Calu3 (cell line): ENCODE measurements at regions not wholly inside any gene's neighbourhood (a gene's known extent, or its start where the extent isn't known, plus 50 kb on each side); places are given as distances from the start of the nearest gene placed in this dataset.

ENCODE experiments used
- BruUV-seq: library from RNA; stranded (reverse); fragments of 400-500 nt; replicated peaks from 2 replicates; lab custom pipeline; 2021; lab: Mats Ljungman, UMichigan
- CTCF ChIA-PET: fragments of 300-600 bp; sonication (Branson Sonifier 250); formaldehyde crosslinking; loops from one replicate; lab custom pipeline; 2022; ENCODE audit warnings: antibody characterized with exemption; lab: Charles Lee
- DNase-seq: peaks from one replicate; pipeline ENCODE4 v3.0.0; 2022
- H3K27ac Mint-ChIP-seq: one replicate; pipeline ENCODE4 v1.8.0; 2022; ENCODE audit warnings: mixed read lengths; ENCODE audit not compliant: unreplicated experiment
- H3K27me3 Mint-ChIP-seq: one replicate; pipeline ENCODE4 v1.8.0; 2022; ENCODE audit warnings: mixed read lengths; ENCODE audit not compliant: unreplicated experiment
- H3K36me3 Mint-ChIP-seq: one replicate; pipeline ENCODE4 v1.8.0; 2022; ENCODE audit warnings: mild to moderate bottlenecking, moderate library complexity, mixed read lengths; ENCODE audit not compliant: insufficient read depth, unreplicated experiment
- H3K4me1 Mint-ChIP-seq: one replicate; pipeline ENCODE4 v1.8.0; 2022; ENCODE audit warnings: mild to moderate bottlenecking, low read depth, mixed read lengths; ENCODE audit not compliant: unreplicated experiment
- H3K4me3 Mint-ChIP-seq: one replicate; pipeline ENCODE4 v1.8.0; 2022; ENCODE audit warnings: mild to moderate bottlenecking, low read depth, moderate library complexity, mixed read lengths; ENCODE audit not compliant: unreplicated experiment
- H3K9me3 Mint-ChIP-seq: one replicate; pipeline ENCODE4 v1.8.0; 2022; ENCODE audit warnings: low read depth, mixed read lengths; ENCODE audit not compliant: unreplicated experiment
- intact Hi-C: fragments of 100-400 bp; cut with micrococcal nuclease; formaldehyde crosslinking; loops from one replicate; pipeline ENCODE4 v1.10.0; 2022; ENCODE audit not compliant: unreplicated experiment
- TF ChIP-seq, protein P1 (sequence below): fragments of 200-600 bp; IDR thresholded peaks from one replicate; pipeline ENCODE4 v1.8.0; 2022; ENCODE audit warnings: antibody characterized with exemption; ENCODE audit not compliant: unreplicated experiment

DNA sequence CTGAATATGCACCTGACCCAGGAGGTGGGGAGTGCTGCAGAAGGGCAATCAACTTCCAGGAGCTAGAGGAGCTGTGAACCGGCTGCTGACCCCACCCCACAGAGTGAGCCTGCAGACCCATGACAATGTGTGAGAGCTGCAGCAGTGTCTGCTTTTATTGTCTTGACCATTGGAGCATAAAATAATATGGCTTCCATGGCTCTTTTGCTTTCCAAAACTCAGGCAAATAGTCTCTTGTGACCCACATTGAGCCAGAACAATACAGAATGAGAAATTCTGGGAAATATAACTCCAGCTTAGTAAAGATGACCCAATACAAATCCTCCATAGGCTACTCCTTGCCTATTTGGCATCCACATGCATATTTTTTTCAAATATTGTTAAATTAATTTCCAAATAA, 309.6 kb downstream of the PYDC2 start:
- H3K27ac Mint-ChIP-seq: no peak overlapping the region
- intact Hi-C loops: no loop called here
- no TSS peak for BruUV-seq
- H3K4me1 Mint-ChIP-seq: no peaks in the 10 kb centered on the region
- no peaks in the 10 kb centered on the region for H3K36me3 Mint-ChIP-seq
- TF ChIP-seq, protein P1, sequence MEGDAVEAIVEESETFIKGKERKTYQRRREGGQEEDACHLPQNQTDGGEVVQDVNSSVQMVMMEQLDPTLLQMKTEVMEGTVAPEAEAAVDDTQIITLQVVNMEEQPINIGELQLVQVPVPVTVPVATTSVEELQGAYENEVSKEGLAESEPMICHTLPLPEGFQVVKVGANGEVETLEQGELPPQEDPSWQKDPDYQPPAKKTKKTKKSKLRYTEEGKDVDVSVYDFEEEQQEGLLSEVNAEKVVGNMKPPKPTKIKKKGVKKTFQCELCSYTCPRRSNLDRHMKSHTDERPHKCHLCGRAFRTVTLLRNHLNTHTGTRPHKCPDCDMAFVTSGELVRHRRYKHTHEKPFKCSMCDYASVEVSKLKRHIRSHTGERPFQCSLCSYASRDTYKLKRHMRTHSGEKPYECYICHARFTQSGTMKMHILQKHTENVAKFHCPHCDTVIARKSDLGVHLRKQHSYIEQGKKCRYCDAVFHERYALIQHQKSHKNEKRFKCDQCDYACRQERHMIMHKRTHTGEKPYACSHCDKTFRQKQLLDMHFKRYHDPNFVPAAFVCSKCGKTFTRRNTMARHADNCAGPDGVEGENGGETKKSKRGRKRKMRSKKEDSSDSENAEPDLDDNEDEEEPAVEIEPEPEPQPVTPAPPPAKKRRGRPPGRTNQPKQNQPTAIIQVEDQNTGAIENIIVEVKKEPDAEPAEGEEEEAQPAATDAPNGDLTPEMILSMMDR: no peak
- no peak for DNase-seq
- peaks cover 3% of the 10 kb centered on the region for H3K9me3 Mint-ChIP-seq
- H3K27me3 Mint-ChIP-seq: no peaks in the 10 kb centered on the region
- no peak overlapping the region for H3K4me3 Mint-ChIP-seq
- CTCF ChIA-PET: no interaction called here

DNA sequence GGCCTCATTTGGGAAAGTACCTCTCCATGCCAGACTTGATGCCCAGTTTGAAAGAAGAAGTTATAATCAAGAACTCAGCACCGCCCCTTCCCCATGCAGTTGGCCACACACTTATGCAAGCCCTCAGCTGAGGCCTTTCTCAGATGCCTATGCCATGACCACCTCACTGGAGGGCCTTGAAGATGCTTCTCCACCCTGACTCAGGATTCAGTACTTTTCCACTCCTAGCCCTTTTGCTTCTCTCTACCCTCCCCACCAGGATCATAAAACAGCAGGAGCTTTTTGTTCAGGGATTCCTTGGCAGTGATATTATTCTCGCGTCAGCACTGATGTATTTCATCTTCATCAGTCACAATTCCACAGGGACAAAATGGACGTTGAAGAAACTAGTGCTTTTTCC, 313.5 kb downstream of the PYDC2 start:
- no peaks in the 10 kb centered on the region for H3K27me3 Mint-ChIP-seq
- TF ChIP-seq, protein P1: no peak
- DNase-seq: no peak
- no peak overlapping the region for H3K27ac Mint-ChIP-seq
- H3K36me3 Mint-ChIP-seq: no peaks in the 10 kb centered on the region
- H3K9me3 Mint-ChIP-seq: peaks cover 6% of the 10 kb centered on the region
- intact Hi-C loops: no loop called here
- no TSS peak for BruUV-seq
- CTCF ChIA-PET: no interaction called here
- H3K4me3 Mint-ChIP-seq: no peak overlapping the region
- no peaks in the 10 kb centered on the region for H3K4me1 Mint-ChIP-seq

DNA sequence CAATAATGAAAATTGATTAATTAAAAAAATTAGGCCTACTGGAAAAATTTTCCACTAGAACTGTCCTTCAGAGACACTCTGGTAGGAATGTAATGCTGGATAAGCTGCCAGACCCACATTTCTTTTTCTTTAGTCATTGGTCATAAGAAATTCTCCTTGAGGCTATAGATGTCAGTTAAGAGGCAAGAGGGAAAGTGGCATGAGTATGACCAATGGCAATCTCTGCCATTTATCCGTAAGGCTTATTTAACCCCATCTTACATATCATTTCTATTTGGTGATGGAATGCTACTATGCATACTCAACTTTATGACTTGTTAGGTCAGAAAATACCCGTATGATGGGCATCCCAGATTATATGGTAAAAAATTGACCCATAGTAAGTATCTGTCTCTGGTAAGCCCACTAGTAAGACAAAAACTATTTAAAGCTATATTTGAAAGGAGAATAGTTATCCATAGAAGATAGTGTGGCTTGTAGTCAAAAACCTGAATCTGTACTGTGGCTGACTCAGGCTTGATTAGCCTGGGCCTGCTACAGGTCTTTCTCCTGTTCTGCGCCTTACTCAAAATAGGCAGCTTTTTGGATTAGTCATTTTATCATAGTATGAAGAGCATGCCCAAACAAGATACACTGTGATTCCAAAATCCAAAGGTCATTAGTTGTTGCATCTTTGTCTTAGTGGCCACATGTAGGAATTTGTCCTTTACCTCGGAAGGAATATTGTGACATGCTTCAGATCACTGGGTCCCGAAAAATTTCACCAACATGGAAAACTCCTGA, 314.7 kb downstream of the PYDC2 start:
- H3K4me3 Mint-ChIP-seq: no peak overlapping the region
- no TSS peak for BruUV-seq
- H3K4me1 Mint-ChIP-seq: no peaks in the 10 kb centered on the region
- intact Hi-C loops: no loop called here
- no peak for DNase-seq
- peaks cover 6% of the 10 kb centered on the region for H3K9me3 Mint-ChIP-seq
- no peaks in the 10 kb centered on the region for H3K36me3 Mint-ChIP-seq
- H3K27ac Mint-ChIP-seq: no peak overlapping the region
- TF ChIP-seq, protein P1: no peak
- H3K27me3 Mint-ChIP-seq: no peaks in the 10 kb centered on the region
- CTCF ChIA-PET: no interaction called here

DNA sequence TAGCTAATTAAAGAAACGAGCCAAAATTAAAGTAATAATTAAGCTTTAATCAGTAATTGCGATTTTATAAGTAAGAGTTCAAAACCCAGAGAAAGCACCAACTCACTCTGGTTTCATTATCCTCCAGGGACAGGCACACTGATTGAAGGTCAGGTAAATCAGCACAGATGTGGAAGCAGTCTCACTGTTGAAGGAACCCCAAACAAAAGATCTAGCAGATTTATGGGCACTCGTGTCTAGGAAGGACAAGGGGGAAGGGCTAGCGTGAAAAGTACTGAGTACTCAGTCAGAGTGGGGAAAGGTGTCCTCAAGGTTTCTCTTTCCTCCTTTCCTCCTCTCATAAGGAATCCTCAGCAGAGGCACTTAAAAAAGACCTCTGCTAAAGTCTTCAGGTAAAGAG, 320.1 kb downstream of the PYDC2 start:
- intact Hi-C loops: no loop called here
- Mint-ChIP-seq H3K36me3 (no peaks in the 10 kb centered on the region), H3K4me1 (no peaks in the 10 kb centered on the region), H3K9me3 (peaks cover 6% of the 10 kb centered on the region), H3K27ac (no peak overlapping the region), H3K4me3 (no peak overlapping the region), H3K27me3 (no peaks in the 10 kb centered on the region)
- DNase-seq: no peak
- CTCF ChIA-PET: no interaction called here
- TF ChIP-seq, protein P1: no peak
- no TSS peak for BruUV-seq
